ENCODE measurements at regions not wholly inside any gene's neighbourhood (a gene's known extent, or its start where the extent isn't known, plus 50 kb on each side); places are given as distances from the start of the nearest gene placed in this dataset.

- H3K4me2 ChIP-seq: no peak overlapping the region
- H3K4me1 ChIP-seq (ENCODE audit: low read depth, poor library complexity, severe bottlenecking): no peaks in the 10 kb centered on the region
- H4K20me1 ChIP-seq (ENCODE audit: insufficient read depth): no peaks in the 10 kb centered on the region
- no peak for TF ChIP-seq CTCF (conservative IDR thresholded peaks at IDR 0.05; ENCODE audit: low read depth, low read length)
- H3K79me2 ChIP-seq (ENCODE audit: insufficient read depth, low read depth): no peaks in the 10 kb centered on the region
- no peak overlapping the region for H2AFZ ChIP-seq (ENCODE audit: low read depth)
- no peaks in the 10 kb centered on the region for H3K27me3 ChIP-seq (ENCODE audit: insufficient read depth, low read depth)
- H3K36me3 ChIP-seq (ENCODE audit: insufficient read depth): no peaks in the 10 kb centered on the region
- no peak overlapping the region for H3K27ac ChIP-seq
- no peak overlapping the region for H3K9ac ChIP-seq
- H3K4me3 ChIP-seq (IDR thresholded peaks at IDR 0.05; ENCODE audit: insufficient read depth, low read depth, low read length): no peak overlapping the region
These were observed 1528.7 kb upstream of the CDH9 start for GRCh38 chr5:28567048-28567447.

GRCh38 chr5:28561522-28561921 is 1523.1 kb upstream of the CDH9 start:
- Histone ChIP-seq H2AFZ (ENCODE audit: low read depth) (no peak overlapping the region), H3K4me1 (ENCODE audit: low read depth, poor library complexity, severe bottlenecking) (no peaks in the 10 kb centered on the region), H3K36me3 (ENCODE audit: insufficient read depth) (no peaks in the 10 kb centered on the region), H3K4me2 (no peak overlapping the region), H3K27me3 (ENCODE audit: insufficient read depth, low read depth) (no peaks in the 10 kb centered on the region), H3K9ac (no peak overlapping the region), H3K27ac (no peak overlapping the region), H3K79me2 (ENCODE audit: insufficient read depth, low read depth) (no peaks in the 10 kb centered on the region), H4K20me1 (ENCODE audit: insufficient read depth) (no peaks in the 10 kb centered on the region), H3K4me3 (IDR thresholded peaks at IDR 0.05; ENCODE audit: insufficient read depth, low read depth, low read length) (no peak overlapping the region)
- no peak for TF ChIP-seq CTCF (conservative IDR thresholded peaks at IDR 0.05; ENCODE audit: low read depth, low read length)

GRCh38 chr5:28558196-28558595 is 1519.8 kb upstream of the CDH9 start:
- Histone ChIP-seq H4K20me1 (ENCODE audit: insufficient read depth) (no peaks in the 10 kb centered on the region), H3K4me3 (IDR thresholded peaks at IDR 0.05; ENCODE audit: insufficient read depth, low read depth, low read length) (no peak overlapping the region), H3K27ac (no peak overlapping the region), H3K4me1 (ENCODE audit: low read depth, poor library complexity, severe bottlenecking) (no peaks in the 10 kb centered on the region), H3K27me3 (ENCODE audit: insufficient read depth, low read depth) (no peaks in the 10 kb centered on the region), H3K4me2 (no peak overlapping the region), H3K36me3 (ENCODE audit: insufficient read depth) (no peaks in the 10 kb centered on the region), H2AFZ (ENCODE audit: low read depth) (no peak overlapping the region), H3K9ac (no peak overlapping the region), H3K79me2 (ENCODE audit: insufficient read depth, low read depth) (no peaks in the 10 kb centered on the region)
- no peak for TF ChIP-seq CTCF (conservative IDR thresholded peaks at IDR 0.05; ENCODE audit: low read depth, low read length)

DNA sequence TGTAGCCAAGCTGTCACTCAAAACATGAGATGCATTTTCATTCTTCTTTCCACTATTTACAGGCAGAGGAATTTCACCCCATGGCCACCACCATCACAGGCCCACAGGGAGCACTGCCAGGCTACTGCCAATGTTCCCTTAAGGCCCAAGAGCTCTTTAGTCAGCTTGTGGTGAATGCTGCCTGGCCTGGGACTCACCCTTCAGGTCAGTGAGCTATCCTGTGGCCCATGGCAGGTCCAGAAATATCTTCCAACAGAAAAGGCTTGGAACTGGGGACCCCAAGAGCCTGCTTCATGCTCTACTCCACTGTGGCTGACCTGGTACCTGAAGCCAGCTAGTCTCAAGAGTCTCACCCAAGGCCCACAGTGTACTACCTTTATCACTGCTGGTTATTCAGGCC is 1518.7 kb upstream of the CDH9 start:
- no peaks in the 10 kb centered on the region for H3K27me3 ChIP-seq (ENCODE audit: insufficient read depth, low read depth)
- no peaks in the 10 kb centered on the region for H3K36me3 ChIP-seq (ENCODE audit: insufficient read depth)
- H4K20me1 ChIP-seq (ENCODE audit: insufficient read depth): no peaks in the 10 kb centered on the region
- H2AFZ ChIP-seq (ENCODE audit: low read depth): no peak overlapping the region
- TF ChIP-seq CTCF (conservative IDR thresholded peaks at IDR 0.05; ENCODE audit: low read depth, low read length): no peak
- no peak overlapping the region for H3K27ac ChIP-seq
- H3K4me2 ChIP-seq: no peak overlapping the region
- H3K4me3 ChIP-seq (IDR thresholded peaks at IDR 0.05; ENCODE audit: insufficient read depth, low read depth, low read length): no peak overlapping the region
- H3K79me2 ChIP-seq (ENCODE audit: insufficient read depth, low read depth): no peaks in the 10 kb centered on the region
- no peak overlapping the region for H3K9ac ChIP-seq
- no peaks in the 10 kb centered on the region for H3K4me1 ChIP-seq (ENCODE audit: low read depth, poor library complexity, severe bottlenecking)

- H3K79me2 ChIP-seq (ENCODE audit: insufficient read depth, low read depth): no peaks in the 10 kb centered on the region
- no peak overlapping the region for H2AFZ ChIP-seq (ENCODE audit: low read depth)
- no peaks in the 10 kb centered on the region for H3K27me3 ChIP-seq (ENCODE audit: insufficient read depth, low read depth)
- H4K20me1 ChIP-seq (ENCODE audit: insufficient read depth): no peaks in the 10 kb centered on the region
- no peaks in the 10 kb centered on the region for H3K4me1 ChIP-seq (ENCODE audit: low read depth, poor library complexity, severe bottlenecking)
- H3K4me3 ChIP-seq (IDR thresholded peaks at IDR 0.05; ENCODE audit: insufficient read depth, low read depth, low read length): no peak overlapping the region
- no peak overlapping the region for H3K4me2 ChIP-seq
- no peaks in the 10 kb centered on the region for H3K36me3 ChIP-seq (ENCODE audit: insufficient read depth)
- TF ChIP-seq CTCF (conservative IDR thresholded peaks at IDR 0.05; ENCODE audit: low read depth, low read length): no peak
- H3K9ac ChIP-seq: no peak overlapping the region
- H3K27ac ChIP-seq: no peak overlapping the region
These were observed 1511.2 kb upstream of the CDH9 start for GRCh38 chr5:28549588-28549987.
